Kidney epithelial cell (primary cell): ENCODE measurements at regions not wholly inside any gene's neighbourhood (a gene's known extent, or its start where the extent isn't known, plus 50 kb on each side); places are given as distances from the start of the nearest gene placed in this dataset.

Experiments
- DNase-seq: peaks from one replicate; pipeline ENCODE4 v3.0.0-alpha.2; 2010; ENCODE audit warnings: low read depth
- H3K27me3 ChIP-seq: 2 replicates; pipeline ENCODE4 v1.6.0; 2011; ENCODE audit warnings: low read length; ENCODE audit not compliant: control insufficient read depth, insufficient read depth
- H3K36me3 ChIP-seq: 2 replicates; pipeline ENCODE4 v1.5.1; 2011; ENCODE audit warnings: low read length; ENCODE audit not compliant: control insufficient read depth, insufficient read depth
- H3K4me3 ChIP-seq: 2 replicates; pipeline ENCODE4 v1.5.1; 2011; ENCODE audit warnings: low read depth, mild to moderate bottlenecking, control low read depth, low read length
- CTCF ChIP-seq: IDR thresholded peaks from 2 replicates; pipeline ENCODE4 v1.5.1; 2011; ENCODE audit warnings: mild to moderate bottlenecking, moderate library complexity, low read length, control low read depth, inconsistent platforms; ENCODE audit not compliant: insufficient read depth, poor library complexity, severe bottlenecking

- DNase-seq = no peak
- Histone ChIP-seq H3K27me3 (no peaks in the 10 kb centered on the region), H3K36me3 (no peaks in the 10 kb centered on the region), H3K4me3 (no peak overlapping the region)
- TF ChIP-seq CTCF = no peak
These were observed 615.0 kb upstream of the DDX18 start for GRCh38 chr2:117199511-117199910.

DNA sequence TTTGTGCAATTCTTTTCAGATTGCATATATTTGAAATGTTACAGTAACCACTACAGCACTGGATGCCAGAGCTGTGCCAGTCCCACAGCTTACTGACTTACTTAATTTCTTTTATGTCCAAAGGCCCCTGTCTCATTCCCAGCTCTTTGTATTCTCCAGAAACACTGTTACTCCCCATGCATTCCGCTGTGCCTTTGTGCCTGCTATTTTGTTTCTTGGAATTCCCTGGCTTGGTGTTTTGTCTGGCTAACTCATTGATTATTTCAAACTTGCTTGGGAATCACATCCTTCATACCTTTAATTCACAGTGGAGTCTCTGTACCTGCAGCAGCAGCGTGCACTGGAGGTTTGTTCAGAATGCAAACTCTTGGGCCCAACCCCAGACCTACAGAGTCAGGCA is 601.9 kb upstream of the DDX18 start:
- Histone ChIP-seq H3K4me3 (no peak overlapping the region), H3K27me3 (no peaks in the 10 kb centered on the region), H3K36me3 (no peaks in the 10 kb centered on the region)
- no peak for DNase-seq
- TF ChIP-seq CTCF = no peak

DNA sequence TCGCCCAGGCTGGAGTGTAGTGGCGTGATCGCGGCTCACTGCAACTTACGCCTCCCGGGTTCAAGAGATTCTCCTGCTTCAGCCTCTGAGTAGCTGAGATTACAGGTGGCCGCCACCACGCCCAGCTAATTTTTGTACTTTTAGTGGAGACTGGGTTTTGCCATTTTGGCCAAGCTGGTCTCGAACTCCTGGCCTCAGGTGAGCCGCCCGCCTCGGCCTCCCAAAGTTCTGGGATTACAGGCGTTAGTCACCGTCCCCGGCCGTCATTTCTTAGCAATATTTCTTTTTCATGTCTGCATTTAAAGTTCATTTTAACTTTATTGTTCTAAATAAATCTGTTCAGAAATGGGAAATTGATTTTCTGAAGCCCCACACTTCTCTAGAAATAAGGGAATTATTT is 597.3 kb upstream of the DDX18 start:
- DNase-seq = no peak
- no peak overlapping the region for H3K4me3 ChIP-seq
- H3K36me3 ChIP-seq = no peaks in the 10 kb centered on the region
- TF ChIP-seq CTCF = no peak
- H3K27me3 ChIP-seq = no peaks in the 10 kb centered on the region

GRCh38 chr2:117222809-117223208 is 591.7 kb upstream of the DDX18 start:
- DNase-seq = no peak
- no peaks in the 10 kb centered on the region for H3K27me3 ChIP-seq
- H3K36me3 ChIP-seq = no peaks in the 10 kb centered on the region
- no peak for TF ChIP-seq CTCF
- H3K4me3 ChIP-seq = no peak overlapping the region

DNA sequence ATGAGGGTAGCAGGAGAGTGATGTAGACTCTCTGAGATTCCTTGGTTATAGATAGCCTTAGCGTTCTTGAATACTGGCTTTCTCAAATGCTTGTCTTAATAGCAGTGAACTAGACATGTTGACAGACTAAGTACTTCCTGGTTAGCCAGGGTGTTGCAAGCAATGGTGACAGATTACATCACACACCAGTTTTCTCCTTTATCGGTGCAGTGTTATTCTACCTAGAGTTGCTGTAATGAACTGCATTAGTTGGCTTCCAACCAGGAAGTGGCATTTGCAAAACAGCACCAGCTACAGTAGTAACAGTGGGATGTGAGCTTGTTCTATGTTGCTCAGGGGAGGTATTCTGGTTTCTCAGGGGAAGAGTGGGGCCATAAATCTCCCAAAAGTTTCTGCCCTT is 582.2 kb upstream of the DDX18 start:
- no peak for DNase-seq
- Histone ChIP-seq H3K27me3 (no peaks in the 10 kb centered on the region), H3K36me3 (no peaks in the 10 kb centered on the region), H3K4me3 (no peak overlapping the region)
- TF ChIP-seq CTCF = no peak

- no peak overlapping the region for H3K4me3 ChIP-seq
- no peaks in the 10 kb centered on the region for H3K27me3 ChIP-seq
- no peak for TF ChIP-seq CTCF
- no peak for DNase-seq
- H3K36me3 ChIP-seq = no peaks in the 10 kb centered on the region
These were observed 557.1 kb upstream of the DDX18 start for GRCh38 chr2:117257362-117257761.
